ENCODE measurements at regions not wholly inside any gene's neighbourhood (a gene's known extent, or its start where the extent isn't known, plus 50 kb on each side); places are given as distances from the start of the nearest gene placed in this dataset.

- CTCF ChIA-PET, result no interaction called here
- TF ChIP-seq TEAD1 (CRISPR knock-in tag; IDR thresholded peaks at IDR 0.05), result no peak
- TF ChIP-seq ZNF219 (CRISPR knock-in tag; IDR thresholded peaks at IDR 0.05; ENCODE audit: borderline replicate concordance), result no peak
- TF ChIP-seq PRRX2 (CRISPR knock-in tag; IDR thresholded peaks at IDR 0.05), result no peak
- no peak for TF ChIP-seq CTCF (IDR thresholded peaks at IDR 0.05)
- TF ChIP-seq NR2C2 (CRISPR knock-in tag; IDR thresholded peaks at IDR 0.05), result no peak
- no peak for TF ChIP-seq ZNF317 (CRISPR knock-in tag; IDR thresholded peaks at IDR 0.05; ENCODE audit: borderline replicate concordance, low read depth)
- TF ChIP-seq TP53 (CRISPR knock-in tag; IDR thresholded peaks at IDR 0.05), result no peak
- TF ChIP-seq RELA (CRISPR knock-in tag; IDR thresholded peaks at IDR 0.05; ENCODE audit: borderline replicate concordance), result no peak
- Mint-ChIP-seq H3K4me3 (no peak overlapping the region), H3K36me3 (no peaks in the 10 kb centered on the region), H3K9me3 (peaks cover 6% of the 10 kb centered on the region), H3K27me3 (ENCODE audit: low read depth) (no peaks in the 10 kb centered on the region), H3K27ac (no peak overlapping the region), H3K4me1 (no peaks in the 10 kb centered on the region)
- ATAC-seq (no peak), DNase-seq (ENCODE audit: low spot score) (no peak)
- POLR2A ChIA-PET, result no interaction called here
Measured at GRCh38 chr6:23354004-23354403, 772.0 kb upstream of the NRSN1 start.

GRCh38 chr6:23357185-23357766 is 768.7 kb upstream of the NRSN1 start:
- H3K4me1 Mint-ChIP-seq, result no peaks in the 10 kb centered on the region
- TF ChIP-seq FOXP1 (CRISPR knock-in tag; IDR thresholded peaks at IDR 0.05; ENCODE audit: borderline replicate concordance) (no peak), MYBL2 (CRISPR knock-in tag; IDR thresholded peaks at IDR 0.05) (no peak), AFF4 (CRISPR knock-in tag; IDR thresholded peaks at IDR 0.05; ENCODE audit: borderline replicate concordance) (no peak), MLX (CRISPR knock-in tag; IDR thresholded peaks at IDR 0.05) (no peak), PRDM15 (CRISPR knock-in tag; IDR thresholded peaks at IDR 0.05) (no peak), KAT7 (CRISPR knock-in tag; IDR thresholded peaks at IDR 0.05; ENCODE audit: borderline replicate concordance) (no peak), ZNF263 (CRISPR knock-in tag; IDR thresholded peaks at IDR 0.05; ENCODE audit: low read depth) (no peak)
- ChIA-PET CTCF (no interaction called here), POLR2A (no interaction called here)
- H3K27ac Mint-ChIP-seq, result no peak overlapping the region
- no peak overlapping the region for H3K4me3 Mint-ChIP-seq
- peaks cover 11% of the 10 kb centered on the region for H3K9me3 Mint-ChIP-seq
- DNase-seq (ENCODE audit: low spot score) (no peak), ATAC-seq (no peak)
- H3K36me3 Mint-ChIP-seq, result peaks cover 2% of the 10 kb centered on the region; the same call in 1 of the 2 replicates
- no peaks in the 10 kb centered on the region; the same call in 1 of the 2 replicates for H3K27me3 Mint-ChIP-seq (ENCODE audit: low read depth)
